GM12801 (cell line): ENCODE measurements at regions not wholly inside any gene's neighbourhood (a gene's known extent, or its start where the extent isn't known, plus 50 kb on each side); places are given as distances from the start of the nearest gene placed in this dataset.

Experiments used
- TF ChIP-seq, protein P1 (sequence below): IDR thresholded peaks from one replicate; pipeline ENCODE4 v1.5.1; 2011; ENCODE audit warnings: control low read depth; ENCODE audit not compliant: insufficient read length; ENCODE audit errors: extremely low read depth

GRCh38 chr15:98187549-98187948 lies 227.0 kb downstream of the ARRDC4 start:
- TF ChIP-seq, protein P1, sequence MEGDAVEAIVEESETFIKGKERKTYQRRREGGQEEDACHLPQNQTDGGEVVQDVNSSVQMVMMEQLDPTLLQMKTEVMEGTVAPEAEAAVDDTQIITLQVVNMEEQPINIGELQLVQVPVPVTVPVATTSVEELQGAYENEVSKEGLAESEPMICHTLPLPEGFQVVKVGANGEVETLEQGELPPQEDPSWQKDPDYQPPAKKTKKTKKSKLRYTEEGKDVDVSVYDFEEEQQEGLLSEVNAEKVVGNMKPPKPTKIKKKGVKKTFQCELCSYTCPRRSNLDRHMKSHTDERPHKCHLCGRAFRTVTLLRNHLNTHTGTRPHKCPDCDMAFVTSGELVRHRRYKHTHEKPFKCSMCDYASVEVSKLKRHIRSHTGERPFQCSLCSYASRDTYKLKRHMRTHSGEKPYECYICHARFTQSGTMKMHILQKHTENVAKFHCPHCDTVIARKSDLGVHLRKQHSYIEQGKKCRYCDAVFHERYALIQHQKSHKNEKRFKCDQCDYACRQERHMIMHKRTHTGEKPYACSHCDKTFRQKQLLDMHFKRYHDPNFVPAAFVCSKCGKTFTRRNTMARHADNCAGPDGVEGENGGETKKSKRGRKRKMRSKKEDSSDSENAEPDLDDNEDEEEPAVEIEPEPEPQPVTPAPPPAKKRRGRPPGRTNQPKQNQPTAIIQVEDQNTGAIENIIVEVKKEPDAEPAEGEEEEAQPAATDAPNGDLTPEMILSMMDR = no peak

DNA sequence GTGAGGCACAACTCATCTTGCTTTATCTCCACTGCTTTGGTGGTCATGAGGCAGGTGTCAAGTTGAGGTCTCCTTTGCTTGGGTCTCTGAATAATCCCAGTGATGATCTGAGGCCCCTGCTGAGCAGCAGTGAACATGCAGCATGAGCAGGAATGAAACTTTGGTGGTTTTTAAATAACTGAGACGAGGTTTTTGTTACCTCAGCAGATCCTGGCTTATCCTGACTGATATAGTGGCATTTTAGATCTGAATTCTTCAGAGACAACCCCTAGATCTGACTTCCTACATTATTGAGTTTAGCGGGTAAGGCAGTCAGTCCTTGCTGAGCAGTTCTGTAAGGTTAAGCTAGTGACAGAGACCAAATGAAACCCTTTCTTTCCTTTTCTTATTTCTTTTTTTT lies 230.4 kb downstream of the ARRDC4 start:
- TF ChIP-seq, protein P1 = no peak

- TF ChIP-seq, protein P1 = no peak
Measured at GRCh38 chr15:98195796-98196195, 235.3 kb downstream of the ARRDC4 start.

DNA sequence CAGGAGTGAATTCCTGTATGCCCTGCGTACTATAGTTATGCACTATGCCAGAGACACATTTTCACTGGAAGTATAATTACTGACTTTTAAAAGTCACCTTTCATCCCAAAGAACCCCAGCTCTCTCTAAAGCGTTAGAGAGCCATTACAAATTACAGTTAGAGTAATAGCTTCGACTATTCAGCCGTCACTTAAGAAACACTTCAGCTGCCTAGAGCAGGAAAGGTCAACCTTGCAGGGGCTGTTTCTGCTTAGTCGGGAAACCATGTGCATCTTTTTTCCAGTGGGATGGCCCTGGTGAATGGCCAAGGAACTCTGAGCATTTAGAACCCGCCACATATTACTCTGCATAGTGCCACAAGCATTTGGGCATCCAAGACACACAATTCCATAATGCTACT lies 235.9 kb downstream of the ARRDC4 start:
- TF ChIP-seq, protein P1 = no peak

- TF ChIP-seq, protein P1 = no peak
Measured at GRCh38 chr15:98202256-98202655, 241.8 kb downstream of the ARRDC4 start.

DNA sequence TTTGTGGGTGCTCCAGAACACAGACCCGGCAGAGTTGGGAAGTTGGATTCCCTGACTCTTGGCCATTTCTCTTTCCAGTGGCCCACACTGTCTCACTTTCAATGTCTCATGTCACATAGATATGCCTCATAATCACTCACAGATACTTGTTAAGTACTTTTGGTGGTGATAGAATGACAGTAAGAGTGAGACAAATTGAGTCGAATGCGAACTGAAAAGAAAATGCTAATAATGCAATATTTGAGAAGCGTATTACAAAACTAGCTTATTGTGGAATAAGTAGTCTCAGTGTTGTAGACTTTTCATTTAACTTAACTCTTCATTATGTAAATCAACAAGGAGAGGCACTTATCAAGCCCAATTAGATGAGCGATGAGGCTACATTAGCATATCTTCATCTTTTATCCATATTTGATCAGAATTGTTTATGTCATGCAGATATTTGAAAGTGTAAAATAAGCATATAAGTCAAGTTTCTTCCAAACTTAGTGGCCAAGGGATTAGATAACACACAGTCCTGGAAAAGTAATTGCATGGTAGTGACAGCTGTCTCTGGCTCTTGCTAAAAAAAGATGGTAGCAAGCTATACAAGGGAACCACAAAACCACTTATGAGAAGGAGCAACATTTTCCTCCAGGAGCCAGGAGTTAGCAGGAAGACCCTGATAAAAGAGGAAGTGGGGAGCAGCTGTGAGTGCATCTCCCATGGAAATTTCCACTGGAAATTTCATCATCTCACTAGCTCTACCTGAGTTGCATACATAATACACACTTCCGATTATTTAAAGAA lies 243.6 kb downstream of the ARRDC4 start:
- TF ChIP-seq, protein P1 = no peak

DNA sequence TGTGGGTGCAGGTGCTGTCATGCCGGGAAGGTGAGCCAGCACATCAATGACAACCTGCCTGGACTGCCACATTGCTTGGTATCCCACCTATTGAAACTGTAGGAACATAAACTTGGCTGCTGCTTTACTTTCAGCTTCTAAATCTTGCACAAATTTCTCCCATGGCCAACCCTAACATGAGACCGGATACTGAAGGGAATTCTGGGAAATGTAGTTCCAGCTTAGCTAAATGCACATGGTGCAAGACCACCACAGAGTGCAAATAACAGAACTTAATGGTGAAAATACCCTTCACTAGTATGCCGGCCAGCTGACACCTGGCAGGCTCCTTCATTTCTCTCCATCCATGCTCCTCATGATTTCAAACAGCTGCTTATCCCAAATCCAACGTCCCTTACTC lies 247.4 kb downstream of the ARRDC4 start:
- TF ChIP-seq, protein P1 = no peak
